CD14-positive monocyte (primary cell): ENCODE measurements at regions not wholly inside any gene's neighbourhood (a gene's known extent, or its start where the extent isn't known, plus 50 kb on each side); places are given as distances from the start of the nearest gene placed in this dataset.

ENCODE experiments used
- DNase-seq, 3 donors: peaks; one replicate each; pipeline ENCODE4 v3.0.0-alpha.2; 2011 to 2022
- H2AFZ ChIP-seq: 2 replicates; pipeline ENCODE4 v1.6.0; 2012; ENCODE audit warnings: mild to moderate bottlenecking, low read depth, low read length, inconsistent platforms; ENCODE audit not compliant: insufficient read depth, poor library complexity, severe bottlenecking
- H3K27ac ChIP-seq, 2 donors: 1 replicate in 1 of 2; 2 replicates in 1 of 2; pipeline ENCODE4 v1.5.1; 2012 to 2013; ENCODE audit warnings: low read length in 2 of 2, control low read depth in 1 of 2, inconsistent platforms in 1 of 2, low read depth in 1 of 2, mild to moderate bottlenecking in 1 of 2
- H3K27me3 ChIP-seq, 2 donors: one replicate each; pipeline versions ENCODE4 v1.6.0 to v1.6.1; 2011 to 2013; ENCODE audit warnings: low read length in 2 of 2; ENCODE audit not compliant: control insufficient read depth in 2 of 2, insufficient read depth in 2 of 2
- H3K36me3 ChIP-seq, 2 donors: replicated peaks in 1 of 2; 1 replicate in 1 of 2; 2 replicates in 1 of 2; pipeline versions ENCODE4 v1.5.1 to v1.6.1; 2012 to 2013; ENCODE audit warnings: low read length in 2 of 2, control low read depth in 1 of 2, inconsistent platforms in 1 of 2, mild to moderate bottlenecking in 1 of 2; ENCODE audit not compliant: insufficient read depth in 2 of 2, control insufficient read depth in 1 of 2
- H3K4me1 ChIP-seq, 2 donors: 1 replicate in 1 of 2; 2 replicates in 1 of 2; pipeline versions ENCODE4 v1.5.1 to v1.6.1; 2012 to 2013; ENCODE audit warnings: low read length in 2 of 2, control low read depth in 1 of 2, inconsistent platforms in 1 of 2, mild to moderate bottlenecking in 1 of 2, moderate library complexity in 1 of 2; ENCODE audit not compliant: insufficient read depth in 2 of 2, control insufficient read depth in 1 of 2
- H3K4me2 ChIP-seq: replicated peaks from 2 replicates; pipeline ENCODE3; 2012; ENCODE audit warnings: low read length, moderate library complexity, mild to moderate bottlenecking; ENCODE audit not compliant: poor library complexity, severe bottlenecking; ENCODE audit errors: extremely low read depth
- H3K4me3 ChIP-seq, 3 experiments: fragments of 200-600 bp in 1 of 3; sonication (generic) in 1 of 3; replicated peaks in 1 of 3; 1 replicate in 2 of 3; 2 replicates in 1 of 3; pipeline ENCODE4 v1.5.1; 2011 to 2013; ENCODE audit warnings: low read length in 3 of 3, mild to moderate bottlenecking in 3 of 3, control low read depth in 2 of 3, low read depth in 2 of 3, inconsistent platforms in 1 of 3, moderate library complexity in 1 of 3
- H3K79me2 ChIP-seq: 2 replicates; pipeline ENCODE4 v1.6.0; 2012; ENCODE audit warnings: mild to moderate bottlenecking, control low read depth, inconsistent platforms, low read length, moderate library complexity; ENCODE audit not compliant: insufficient read depth
- H3K9ac ChIP-seq: 2 replicates; pipeline ENCODE4 v1.6.0; 2017; ENCODE audit warnings: low read length, mild to moderate bottlenecking; ENCODE audit not compliant: insufficient read depth, poor library complexity, severe bottlenecking
- H3K9me3 ChIP-seq, 2 donors: replicated peaks in 1 of 2; 1 replicate in 1 of 2; 2 replicates in 1 of 2; pipeline versions ENCODE4 v1.5.1 to v1.6.1; 2012 to 2013; ENCODE audit warnings: low read length in 2 of 2, control low read depth in 1 of 2; ENCODE audit not compliant: control insufficient read depth in 1 of 2, insufficient read depth in 1 of 2
- H4K20me1 ChIP-seq: 2 replicates; pipeline ENCODE4 v1.6.0; 2012; ENCODE audit warnings: mild to moderate bottlenecking, low read length, control low read depth, moderate library complexity; ENCODE audit not compliant: insufficient read depth
- H3K27ac Mint-ChIP-seq, 7 donors: one replicate each; pipeline ENCODE4 v1.8.0; 2020; ENCODE audit warnings: mild to moderate bottlenecking in 7 of 7, mixed read lengths in 7 of 7, moderate library complexity in 6 of 7, inconsistent platforms in 2 of 7
- H3K27me3 Mint-ChIP-seq, 3 donors: one replicate each; pipeline ENCODE4 v1.8.0; 2021 to 2022; ENCODE audit warnings: low read depth in 3 of 3, mild to moderate bottlenecking in 3 of 3, mixed read lengths in 3 of 3, moderate library complexity in 3 of 3, inconsistent platforms in 1 of 3
- H3K36me3 Mint-ChIP-seq, 2 donors: one replicate each; pipeline ENCODE4 v1.8.0; 2020; ENCODE audit warnings: mixed read lengths in 2 of 2, inconsistent platforms in 1 of 2, mild to moderate bottlenecking in 1 of 2
- H3K4me1 Mint-ChIP-seq: one replicate; pipeline ENCODE4 v1.8.0; 2020; ENCODE audit warnings: mild to moderate bottlenecking, mixed read lengths
- H3K4me3 Mint-ChIP-seq, 2 donors: one replicate each; pipeline ENCODE4 v1.8.0; 2020; ENCODE audit warnings: mild to moderate bottlenecking in 2 of 2, mixed read lengths in 2 of 2, moderate library complexity in 1 of 2
- H3K9me3 Mint-ChIP-seq, 7 donors: one replicate each; pipeline ENCODE4 v1.8.0; 2020 to 2022; ENCODE audit warnings: mixed read lengths in 7 of 7, mild to moderate bottlenecking in 6 of 7, moderate library complexity in 6 of 7, inconsistent platforms in 2 of 7
- CTCF ChIP-seq: fragments of 200-600 bp; IDR thresholded peaks from one replicate; pipeline ENCODE4 v1.8.0; 2022; ENCODE audit warnings: antibody characterized with exemption, mild to moderate bottlenecking
- WGBS: methylation state at CpG from one replicate; pipeline ENCODE4 v1.1.5; 2013; ENCODE audit warnings: missing lambda C conversion rate; ENCODE audit not compliant: insufficient coverage; 5-methylcytosine and 5-hydroxymethylcytosine counted together
- intact Hi-C, 2 donors: fragments of 100-400 bp; cut with micrococcal nuclease; formaldehyde crosslinking; loops; one replicate each; pipeline versions ENCODE4 v1.15.0 to v1.15.1; 2023

GRCh38 chr3:22537560-22537959 is 665.6 kb upstream of the UBE2E2 start:
- Histone ChIP-seq H3K4me3 (no peak overlapping the region), H3K9ac (no peak overlapping the region), H3K27me3 (no peaks in the 10 kb centered on the region), H3K79me2 (no peaks in the 10 kb centered on the region), H3K9me3 (peaks cover 0 to 4% of the 10 kb centered on the region in 2 donors), H3K4me1 (no peaks in the 10 kb centered on the region), H2AFZ (no peak overlapping the region), H4K20me1 (no peaks in the 10 kb centered on the region), H3K27ac (no peak overlapping the region), H3K4me2 (no peak overlapping the region), H3K36me3 (no peaks in the 10 kb centered on the region)
- Mint-ChIP-seq H3K27ac (no peak overlapping the region), H3K36me3 (no peaks in the 10 kb centered on the region), H3K4me1 (no peaks in the 10 kb centered on the region), H3K4me3 (no peak overlapping the region), H3K9me3 (peaks cover 0 to 9% (median 0%) of the 10 kb centered on the region in 7 donors), H3K27me3 (peaks cover 0 to 1% (median 0%) of the 10 kb centered on the region in 3 donors)
- WGBS, result no CpG with 5 or more reads among the region's 1 CpG
- intact Hi-C loops, result no loop called here
- no peak for TF ChIP-seq CTCF
- DNase-seq, result no peak

GRCh38 chr3:22542311-22542710 is 660.8 kb upstream of the UBE2E2 start:
- Mint-ChIP-seq H3K4me1 (no peaks in the 10 kb centered on the region), H3K9me3 (peaks cover 0 to 10% (median 4%) of the 10 kb centered on the region in 7 donors), H3K27ac (no peak overlapping the region), H3K4me3 (no peak overlapping the region), H3K36me3 (no peaks in the 10 kb centered on the region), H3K27me3 (peaks cover 0 to 1% (median 0%) of the 10 kb centered on the region in 3 donors)
- Histone ChIP-seq H4K20me1 (no peaks in the 10 kb centered on the region), H3K4me2 (no peak overlapping the region), H3K27me3 (no peaks in the 10 kb centered on the region), H3K79me2 (no peaks in the 10 kb centered on the region), H3K9me3 (peaks cover 0 to 4% of the 10 kb centered on the region in 2 donors), H3K4me1 (no peaks in the 10 kb centered on the region), H3K4me3 (no peak overlapping the region), H3K27ac (no peak overlapping the region), H2AFZ (no peak overlapping the region), H3K9ac (no peak overlapping the region), H3K36me3 (no peaks in the 10 kb centered on the region)
- WGBS, result 67% methylated on average over 1 of the region's 2 CpGs
- intact Hi-C loops, result no loop called here
- no peak for DNase-seq
- no peak for TF ChIP-seq CTCF
